HG02938 (cell line): ENCODE measurements at regions not wholly inside any gene's neighbourhood (a gene's known extent, or its start where the extent isn't known, plus 50 kb on each side); places are given as distances from the start of the nearest gene placed in this dataset.

ENCODE experiments used
- ATAC-seq: cut with Tn5 transposase; IDR thresholded peaks from one replicate; pipeline ENCODE4 v1.9.1; 2021; ENCODE audit warnings: mild to moderate bottlenecking, moderate library complexity; ENCODE audit not compliant: unreplicated experiment

GRCh38 chr6:6910734-6911295 is 196.9 kb upstream of the RREB1 start:
- no peak for ATAC-seq

GRCh38 chr6:6911391-6911790 is 196.4 kb upstream of the RREB1 start:
- no peak for ATAC-seq

- no peak for ATAC-seq
Measured at GRCh38 chr6:6912817-6913744, 194.7 kb upstream of the RREB1 start.

DNA sequence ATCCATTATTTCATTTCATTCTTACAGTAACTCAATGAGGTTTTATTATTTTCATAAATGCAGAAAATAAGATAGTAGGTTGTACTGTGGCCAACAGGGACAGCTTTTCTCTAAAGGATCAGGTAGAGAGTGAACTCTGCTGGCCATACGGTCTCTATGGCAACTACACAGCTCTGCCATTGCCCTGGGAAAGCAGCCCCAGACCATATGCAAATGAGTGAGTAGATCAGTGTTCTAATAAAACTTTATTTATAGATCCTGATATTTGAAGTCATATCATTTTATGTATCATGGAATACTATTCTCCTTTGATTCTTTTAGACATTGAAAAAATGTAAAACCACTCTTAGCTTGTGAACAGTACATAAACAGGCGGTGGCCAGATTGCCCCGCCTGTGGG is 192.5 kb upstream of the RREB1 start:
- ATAC-seq = no peak

DNA sequence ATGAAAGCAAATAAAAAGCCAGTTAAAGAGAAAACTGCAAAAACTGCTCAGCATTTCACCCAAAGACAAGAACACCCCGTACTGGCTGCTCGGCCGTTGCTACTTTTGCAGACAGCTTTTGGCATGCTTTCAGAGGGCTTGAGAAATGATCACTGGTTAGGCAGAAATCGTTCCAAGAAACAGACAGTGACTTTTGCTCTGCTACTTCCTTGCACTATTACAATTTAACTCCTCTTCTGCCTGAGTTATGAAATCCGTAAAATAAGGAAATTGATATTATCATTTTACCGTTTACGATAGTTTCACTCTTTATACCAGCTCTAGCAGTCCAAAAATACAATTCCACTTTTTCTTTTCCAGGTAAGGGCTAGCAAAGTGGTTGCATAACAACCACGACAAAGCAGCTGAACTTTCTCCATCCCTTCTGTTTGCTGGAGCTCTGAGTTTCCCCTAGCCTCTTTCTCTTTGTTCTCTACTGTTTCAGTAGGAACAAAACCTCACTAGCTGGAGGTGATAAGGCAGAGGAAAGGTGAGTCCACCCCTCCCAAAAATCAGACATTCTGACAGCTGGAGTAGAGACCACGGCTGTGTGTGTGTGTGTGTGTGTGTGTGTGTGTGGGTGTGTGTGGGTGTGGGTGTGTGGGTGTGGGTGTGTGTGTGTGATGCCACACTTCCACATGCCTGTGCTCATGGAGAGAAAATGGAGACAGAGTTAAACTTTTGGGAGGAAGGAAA is 191.8 kb upstream of the RREB1 start:
- ATAC-seq = no peak

DNA sequence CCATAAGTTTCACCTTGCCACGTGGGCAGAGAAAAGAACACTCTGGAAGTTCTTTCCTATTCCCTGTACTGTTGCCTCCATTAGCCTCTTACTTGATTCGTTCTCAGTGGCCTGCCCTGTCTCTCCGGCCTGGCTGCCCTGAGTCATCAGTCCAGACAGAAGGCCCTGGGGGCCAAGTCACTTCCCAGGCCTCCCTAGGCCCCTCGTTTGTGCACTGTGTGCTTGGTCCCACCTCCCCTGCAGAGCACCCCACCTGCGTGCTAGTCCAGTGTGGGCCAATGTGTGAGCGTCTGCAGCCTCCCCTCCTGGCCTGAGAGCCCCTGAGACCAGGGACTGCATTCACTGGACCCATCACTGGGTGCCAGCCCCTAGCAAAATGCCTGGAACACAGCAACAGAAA is 191.2 kb upstream of the RREB1 start:
- ATAC-seq = no peak

GRCh38 chr6:6918216-6918983 is 189.4 kb upstream of the RREB1 start:
- peak; percentile 88 for ATAC-seq

DNA sequence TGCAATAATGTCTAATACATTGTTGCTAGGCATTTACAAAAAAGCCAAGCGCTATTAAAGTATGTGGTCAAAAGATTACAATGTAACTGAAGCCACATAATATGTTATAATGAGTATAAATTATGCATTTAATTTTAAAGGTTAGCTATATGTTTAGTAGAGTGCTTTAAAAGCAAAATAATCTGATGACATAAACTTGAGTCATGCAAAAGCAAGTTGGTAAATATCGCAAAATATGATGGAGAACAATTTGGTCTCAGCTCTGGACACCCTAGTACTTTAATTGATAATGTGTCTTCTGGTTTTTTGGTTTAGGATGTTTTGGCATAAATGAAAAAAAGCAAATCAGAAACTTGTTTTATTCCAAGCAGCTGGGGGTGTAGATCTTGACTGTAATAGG is 188.6 kb upstream of the RREB1 start:
- no peak for ATAC-seq

DNA sequence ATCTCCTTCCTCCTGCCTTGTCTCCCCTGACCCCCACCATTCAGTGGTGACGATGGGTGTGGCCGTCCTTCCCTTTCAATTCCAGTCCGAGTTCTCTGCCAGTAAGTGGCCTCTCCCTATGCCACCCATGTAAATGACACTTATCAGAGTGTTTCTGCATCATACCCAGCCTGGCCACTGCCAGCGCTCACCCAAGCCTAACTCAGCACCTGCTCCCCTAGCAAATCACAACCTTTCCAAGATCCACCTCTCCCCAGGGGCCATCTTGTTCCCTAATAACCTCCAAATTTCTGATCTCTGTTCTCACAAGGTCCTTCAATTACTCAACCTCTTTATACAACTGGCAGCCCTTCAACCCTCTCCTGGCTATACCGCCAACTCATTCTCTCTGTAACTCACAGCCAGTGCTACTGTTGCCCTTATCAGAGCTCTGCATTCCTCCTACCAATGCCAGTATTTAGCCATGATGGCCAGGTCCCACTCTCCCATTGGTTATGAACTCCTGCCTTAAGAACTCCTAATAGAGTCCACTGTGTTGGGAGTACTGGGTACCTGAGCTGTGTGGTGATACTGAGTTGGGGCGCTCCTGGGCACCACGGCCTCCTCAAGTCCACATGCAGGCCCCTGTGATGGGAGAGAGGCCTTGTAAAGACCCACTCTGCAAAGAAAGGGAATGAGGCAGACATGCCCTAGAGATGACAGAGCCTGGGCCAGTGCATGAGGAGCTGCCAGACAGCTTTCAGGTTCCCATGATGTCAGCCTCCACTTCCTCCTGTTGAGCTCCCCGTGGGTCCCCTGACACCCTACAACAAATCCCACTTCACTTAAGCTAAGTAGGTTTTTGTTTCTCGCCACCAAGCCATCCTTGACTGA is 187.4 kb upstream of the RREB1 start:
- ATAC-seq = no peak

GRCh38 chr6:6920987-6921313 is 186.8 kb upstream of the RREB1 start:
- ATAC-seq = no peak

DNA sequence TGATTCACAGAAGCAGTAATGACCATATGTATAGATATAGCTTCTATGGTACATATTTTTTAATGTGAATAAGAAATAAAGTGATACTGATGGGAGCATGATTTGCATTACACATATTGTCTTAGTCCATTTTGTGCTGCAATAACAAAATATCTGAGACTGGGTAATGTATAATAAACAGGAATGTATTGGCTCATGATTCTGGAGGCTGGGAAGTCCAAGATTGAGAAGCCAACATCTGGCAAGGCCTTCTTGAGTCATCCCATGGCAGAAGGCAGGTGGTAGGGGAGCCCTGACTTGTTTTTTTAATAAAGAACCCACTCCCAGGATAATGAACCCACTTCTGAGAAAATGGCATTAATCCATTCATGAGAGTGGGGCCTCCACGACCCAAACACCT is 185.6 kb upstream of the RREB1 start:
- ATAC-seq = no peak

- ATAC-seq = no peak
Measured at GRCh38 chr6:6923605-6924004, 184.2 kb upstream of the RREB1 start.

DNA sequence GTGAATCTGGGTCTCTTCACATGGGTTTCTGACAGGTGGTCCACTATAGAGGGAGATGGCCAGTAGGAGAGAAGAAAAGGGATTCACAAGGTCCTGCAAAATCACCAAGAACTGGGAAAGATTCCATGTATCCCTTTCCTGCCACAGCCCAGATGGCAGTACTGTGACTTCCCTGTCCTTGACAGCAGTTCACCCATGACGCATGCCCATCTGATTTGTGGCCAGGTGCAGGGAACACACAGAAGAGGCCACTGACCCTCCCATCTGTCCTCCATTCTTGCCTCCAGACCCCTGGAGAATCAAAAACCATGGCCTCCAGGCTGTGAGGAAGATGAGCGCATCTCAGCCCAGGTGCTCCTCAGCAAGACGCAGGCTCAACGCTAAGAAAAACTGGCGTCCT is 183.1 kb upstream of the RREB1 start:
- ATAC-seq = no peak

DNA sequence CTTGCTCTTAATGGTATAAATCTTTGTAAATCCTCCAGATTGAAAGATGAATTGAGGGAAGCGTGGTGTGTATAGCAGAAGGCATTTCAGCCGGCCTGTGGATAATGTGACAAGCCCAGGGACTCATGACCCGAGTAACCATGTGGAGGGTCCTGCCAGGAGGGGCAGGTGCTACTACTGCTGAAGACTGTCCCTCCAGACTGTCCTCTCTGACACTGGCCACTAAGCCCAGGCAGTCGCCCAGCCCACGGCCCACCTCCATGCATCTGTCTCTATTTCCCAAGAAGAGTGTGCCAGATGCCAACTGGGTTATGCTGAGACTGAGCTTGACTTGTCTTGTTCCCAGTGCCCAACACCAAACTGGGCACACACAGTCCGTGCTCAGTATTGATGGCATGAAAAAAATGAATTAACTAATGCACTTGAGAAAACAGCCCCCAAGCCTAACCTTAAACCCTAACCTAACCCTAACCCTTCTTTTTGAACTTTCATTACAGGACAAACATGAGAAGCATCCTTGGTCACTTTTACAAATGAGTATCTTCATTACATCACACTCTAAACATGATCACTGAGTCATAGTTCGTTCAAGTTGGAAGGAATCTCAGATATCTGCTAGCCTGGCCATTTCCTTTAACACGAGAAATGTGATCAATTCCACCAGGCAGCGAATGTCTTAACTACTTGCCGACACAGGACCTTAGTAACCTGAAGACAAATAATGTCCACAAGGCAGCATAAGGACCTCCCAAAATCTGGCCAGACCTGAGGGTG is 182.2 kb upstream of the RREB1 start:
- no peak for ATAC-seq

- ATAC-seq = no peak
Measured at GRCh38 chr6:6926856-6927255, 180.9 kb upstream of the RREB1 start.

DNA sequence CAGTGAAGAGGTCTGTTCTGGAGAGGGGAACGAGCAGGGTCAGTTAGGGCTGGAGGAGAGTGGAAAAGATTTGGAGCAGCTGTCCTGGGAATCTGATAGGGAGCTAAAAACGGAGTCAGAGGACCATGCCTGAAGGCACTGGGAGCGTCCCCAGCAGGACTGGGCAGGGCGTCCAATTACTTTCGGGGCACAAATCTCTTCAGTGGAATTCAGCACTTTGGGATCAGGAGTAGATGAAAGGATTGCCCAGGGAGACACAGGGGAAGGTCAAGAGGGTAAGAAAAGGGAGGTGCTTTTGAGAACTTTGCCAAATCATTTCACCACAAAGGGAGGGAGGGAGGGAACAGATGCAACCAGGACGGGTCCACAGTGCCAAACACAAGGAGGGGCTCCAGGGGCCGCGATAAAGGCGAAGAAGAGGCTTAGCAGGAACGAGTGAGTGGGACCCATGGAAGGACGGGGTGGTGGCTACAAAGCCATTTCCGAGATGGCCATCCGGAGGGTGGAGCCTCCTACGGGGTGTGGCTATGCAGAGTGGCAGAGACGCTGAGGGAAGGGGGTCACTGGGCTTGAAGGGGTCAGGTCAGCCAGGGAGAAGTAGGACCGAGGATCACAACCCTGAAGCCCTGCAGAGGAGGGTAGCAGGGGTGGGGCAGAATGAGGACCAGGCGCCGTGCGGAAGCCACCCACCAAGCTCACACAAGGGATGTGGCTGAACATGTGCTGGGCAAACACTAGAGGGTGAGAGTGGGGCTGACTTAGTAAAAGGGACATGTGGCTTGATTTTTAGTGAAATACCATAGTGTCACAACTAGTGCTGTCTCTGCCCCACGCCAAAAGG is 180.0 kb upstream of the RREB1 start:
- no peak for ATAC-seq

- no peak for ATAC-seq
Measured at GRCh38 chr6:6930223-6930880, 177.4 kb upstream of the RREB1 start.
